HG03064 (cell line): ENCODE measurements at regions not wholly inside any gene's neighbourhood (a gene's known extent, or its start where the extent isn't known, plus 50 kb on each side); places are given as distances from the start of the nearest gene placed in this dataset.

ENCODE experiments used
- ATAC-seq: cut with Tn5 transposase; IDR thresholded peaks from one replicate; pipeline ENCODE4 v1.9.1; 2021; ENCODE audit warnings: low read depth; ENCODE audit not compliant: unreplicated experiment

DNA sequence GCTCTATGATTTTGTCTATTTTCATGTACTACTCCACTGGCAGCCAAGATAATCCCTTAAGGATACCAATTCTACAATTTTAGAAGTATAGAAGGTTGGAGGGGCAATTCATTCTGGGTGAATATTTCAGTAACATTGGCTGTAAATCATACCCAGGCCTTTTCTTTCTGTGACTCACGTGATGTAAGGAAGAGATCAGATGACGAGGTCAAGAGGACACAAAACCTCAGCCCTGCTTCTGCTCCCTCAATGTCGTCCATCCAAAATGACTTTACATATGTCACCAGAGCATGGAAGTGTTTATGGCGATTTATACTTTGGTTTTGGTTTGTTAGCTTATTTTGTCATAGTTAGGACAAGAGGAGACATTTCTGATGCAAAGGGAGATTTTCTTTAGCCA is 70.7 kb upstream of the SLC4A4 start:
- ATAC-seq = no peak

DNA sequence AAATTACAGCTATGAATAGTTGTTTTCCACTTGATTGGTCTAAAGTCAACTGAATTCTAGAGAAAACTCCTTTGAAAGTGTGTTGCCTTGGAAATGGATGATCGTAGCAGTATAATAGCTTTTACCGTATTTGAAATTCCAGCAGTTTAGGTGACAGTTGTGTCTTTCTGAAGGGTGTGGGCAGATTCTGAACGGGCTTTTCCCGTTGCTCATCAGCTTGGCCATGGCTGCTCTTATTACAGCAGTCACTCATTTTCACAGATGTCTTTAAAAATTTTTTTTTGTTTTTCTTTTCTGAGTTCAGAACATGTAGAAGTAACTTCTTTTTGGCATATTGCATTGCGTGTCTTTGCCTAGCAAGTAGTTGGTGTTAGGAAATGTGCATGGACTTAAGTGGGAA is 69.6 kb upstream of the SLC4A4 start:
- no peak for ATAC-seq

DNA sequence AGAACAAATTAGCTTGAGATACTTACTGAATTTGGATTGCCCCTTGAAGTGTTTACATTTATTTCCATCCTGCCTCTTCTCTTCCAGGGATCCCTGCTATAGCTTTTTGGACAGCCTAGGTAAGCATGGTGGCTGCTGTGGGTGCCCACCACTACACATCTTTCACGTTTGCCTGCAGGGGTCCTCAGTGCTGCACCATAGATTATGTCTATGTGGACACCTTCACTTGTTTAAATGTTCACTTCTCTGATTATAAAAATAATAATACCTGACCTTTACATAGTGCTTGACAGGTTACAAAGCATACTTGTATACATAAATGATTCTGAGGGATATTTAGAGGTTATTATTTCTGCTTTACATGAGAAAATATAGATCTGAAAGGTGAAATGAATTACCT is 67.9 kb upstream of the SLC4A4 start:
- ATAC-seq = no peak

DNA sequence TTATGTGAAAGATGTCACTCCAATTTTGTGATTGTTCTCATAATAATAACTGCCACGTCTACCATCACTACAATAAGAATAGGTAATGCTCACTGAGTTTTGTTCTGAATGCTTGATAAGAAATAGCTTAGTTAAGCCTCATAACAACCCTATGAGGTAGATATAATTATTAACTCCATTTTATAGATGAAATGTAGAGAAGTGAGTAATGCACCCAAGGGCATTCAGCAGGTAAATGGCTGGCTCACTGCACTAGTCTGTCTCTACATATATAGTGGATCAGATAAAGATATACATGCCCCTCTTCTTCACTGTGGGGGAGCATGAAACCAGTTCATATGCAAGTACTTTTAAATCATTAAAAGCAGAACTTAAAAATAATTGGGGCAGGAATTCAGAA is 65.8 kb upstream of the SLC4A4 start:
- no peak for ATAC-seq

DNA sequence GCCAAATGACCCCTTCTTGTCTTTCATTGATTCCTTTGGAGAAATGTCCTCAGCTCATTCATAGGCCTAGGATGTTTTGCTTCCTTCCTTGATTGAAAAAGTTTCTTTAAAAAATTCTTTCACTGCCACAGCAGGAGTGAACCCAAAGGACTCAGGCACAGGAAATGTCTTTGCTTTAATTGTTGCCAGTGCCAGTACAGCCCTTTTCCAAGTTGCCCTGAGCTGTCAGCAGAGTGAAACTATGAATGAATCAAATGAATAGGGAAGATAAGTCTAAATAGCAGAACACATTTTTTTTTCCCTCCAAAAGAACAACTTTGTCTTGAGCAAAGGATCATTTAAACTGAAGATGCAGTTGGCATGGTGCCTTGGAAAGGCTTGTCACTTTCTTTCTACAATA is 63.8 kb upstream of the SLC4A4 start:
- no peak for ATAC-seq

DNA sequence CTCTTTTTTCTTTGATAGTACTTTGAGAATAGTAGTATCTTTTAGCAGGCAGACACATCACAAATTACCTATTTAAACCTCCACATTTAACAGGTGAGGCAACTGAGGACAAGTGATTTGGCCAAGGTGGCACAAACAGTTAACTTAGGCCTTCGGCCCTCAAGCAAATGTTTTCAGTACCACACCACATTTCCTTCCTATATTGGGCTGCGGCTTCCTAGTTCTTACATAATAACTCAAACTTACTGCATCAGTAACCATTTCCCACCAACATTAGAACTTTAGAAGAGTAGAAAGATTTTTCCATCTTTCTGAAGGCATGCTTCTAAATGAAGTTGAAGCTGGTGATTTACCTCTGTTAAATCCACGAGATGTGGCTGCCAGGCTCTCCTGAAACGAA is 63.2 kb upstream of the SLC4A4 start:
- ATAC-seq = no peak

DNA sequence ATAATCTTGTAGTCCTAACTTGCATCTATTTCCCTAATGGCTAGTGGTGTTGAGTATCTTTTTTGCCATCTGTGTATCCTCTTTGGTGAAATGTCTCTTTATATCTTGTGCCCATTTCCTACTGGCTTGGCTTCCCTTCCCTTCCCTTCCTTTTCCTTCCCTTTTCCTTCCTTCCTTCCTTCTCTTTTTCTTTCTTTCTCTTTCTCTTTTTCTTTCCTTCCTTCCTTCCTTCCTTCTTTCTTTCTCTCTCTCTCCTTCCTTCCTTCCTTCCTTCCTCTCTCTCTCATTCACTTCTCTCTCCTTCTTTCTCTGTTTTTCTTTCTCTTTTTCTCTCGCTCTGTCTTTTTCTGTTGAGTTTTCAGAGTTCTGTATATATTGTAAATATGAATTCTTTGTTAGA is 61.5 kb upstream of the SLC4A4 start:
- ATAC-seq = no peak

DNA sequence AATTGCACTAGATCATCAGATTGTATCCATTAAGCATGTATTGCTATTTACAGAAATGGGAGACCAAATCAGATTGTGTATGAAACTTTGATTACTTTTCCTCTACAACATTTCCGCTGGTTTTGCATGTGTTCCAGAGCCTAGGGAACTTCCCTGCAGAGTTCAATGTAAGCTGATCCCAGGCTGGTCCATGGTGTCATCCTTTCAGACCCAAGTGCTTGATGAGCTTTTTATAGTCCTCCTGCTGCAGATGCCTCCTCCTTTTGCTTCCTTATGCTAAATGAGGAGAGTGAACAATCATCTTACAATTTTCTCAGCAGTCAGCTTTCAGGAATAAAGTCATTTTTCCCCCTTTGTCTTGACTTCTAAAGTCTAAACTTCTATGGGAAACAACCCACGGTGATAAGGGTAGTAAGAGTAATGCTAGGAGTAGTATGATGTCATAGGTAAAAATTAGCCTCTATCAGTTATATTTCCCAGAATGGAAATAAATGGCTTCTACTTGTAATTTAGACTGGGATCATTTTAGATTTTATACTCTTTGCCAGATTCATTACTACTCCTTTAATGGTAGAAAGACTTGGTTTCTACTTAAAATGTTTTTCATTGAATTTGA is 55.1 kb upstream of the SLC4A4 start:
- ATAC-seq = no peak

DNA sequence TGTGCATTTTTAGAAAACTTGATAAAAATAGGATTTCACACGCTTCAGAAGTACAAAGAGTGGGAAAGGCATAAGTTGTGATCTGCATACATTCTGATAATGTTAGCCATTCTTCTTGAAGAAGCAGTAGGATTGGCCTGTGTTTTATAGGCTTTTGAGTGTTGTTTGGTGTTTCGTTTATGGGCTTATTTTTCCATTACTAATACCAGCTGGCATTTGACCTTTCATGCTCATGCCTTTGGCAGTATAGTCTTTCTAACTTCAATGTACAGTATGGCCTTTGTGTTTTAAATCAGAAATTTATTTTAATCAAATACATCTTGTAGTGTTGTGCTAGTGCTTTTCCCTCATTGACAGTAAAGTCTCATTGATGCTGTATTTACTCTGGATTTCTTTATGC is 51.5 kb upstream of the SLC4A4 start:
- ATAC-seq = no peak

DNA sequence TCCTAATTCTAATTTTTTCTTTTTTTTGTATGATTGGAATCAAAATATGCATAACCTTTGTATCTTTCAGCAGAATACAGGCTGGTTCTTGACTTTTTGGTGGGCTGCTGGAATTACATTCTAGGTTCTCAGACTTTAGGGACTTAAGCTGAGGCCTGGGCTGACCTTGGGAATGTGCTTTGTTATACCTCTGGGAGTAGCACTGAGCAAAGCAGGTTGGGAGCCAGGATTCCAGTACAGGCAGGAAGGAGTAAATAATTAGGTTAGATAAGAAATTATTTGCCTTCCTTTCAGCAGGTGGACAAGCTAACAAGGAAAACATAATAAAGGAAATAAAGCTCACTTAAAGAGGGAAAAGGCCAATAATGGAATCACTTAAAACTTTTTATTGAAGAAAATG is 49.9 kb upstream of the SLC4A4 start:
- no peak for ATAC-seq
